ENCODE measurements at regions not wholly inside any gene's neighbourhood (a gene's known extent, or its start where the extent isn't known, plus 50 kb on each side); places are given as distances from the start of the nearest gene placed in this dataset.

- TF ChIP-seq, protein P1, sequence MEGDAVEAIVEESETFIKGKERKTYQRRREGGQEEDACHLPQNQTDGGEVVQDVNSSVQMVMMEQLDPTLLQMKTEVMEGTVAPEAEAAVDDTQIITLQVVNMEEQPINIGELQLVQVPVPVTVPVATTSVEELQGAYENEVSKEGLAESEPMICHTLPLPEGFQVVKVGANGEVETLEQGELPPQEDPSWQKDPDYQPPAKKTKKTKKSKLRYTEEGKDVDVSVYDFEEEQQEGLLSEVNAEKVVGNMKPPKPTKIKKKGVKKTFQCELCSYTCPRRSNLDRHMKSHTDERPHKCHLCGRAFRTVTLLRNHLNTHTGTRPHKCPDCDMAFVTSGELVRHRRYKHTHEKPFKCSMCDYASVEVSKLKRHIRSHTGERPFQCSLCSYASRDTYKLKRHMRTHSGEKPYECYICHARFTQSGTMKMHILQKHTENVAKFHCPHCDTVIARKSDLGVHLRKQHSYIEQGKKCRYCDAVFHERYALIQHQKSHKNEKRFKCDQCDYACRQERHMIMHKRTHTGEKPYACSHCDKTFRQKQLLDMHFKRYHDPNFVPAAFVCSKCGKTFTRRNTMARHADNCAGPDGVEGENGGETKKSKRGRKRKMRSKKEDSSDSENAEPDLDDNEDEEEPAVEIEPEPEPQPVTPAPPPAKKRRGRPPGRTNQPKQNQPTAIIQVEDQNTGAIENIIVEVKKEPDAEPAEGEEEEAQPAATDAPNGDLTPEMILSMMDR (conservative IDR thresholded peaks at IDR 0.05; ENCODE audit: low read length) = no peak
- TF ChIP-seq EZH2phosphoT487 (IDR thresholded peaks at IDR 0.05; ENCODE audit: borderline replicate concordance, low read depth, low read length) = no peak
These were observed 305.0 kb downstream of the BCKDHB start for GRCh38 chr6:80411486-80411885.
